B cell (primary cell): ENCODE measurements at regions not wholly inside any gene's neighbourhood (a gene's known extent, or its start where the extent isn't known, plus 50 kb on each side); places are given as distances from the start of the nearest gene placed in this dataset.

ENCODE experiments used
- ATAC-seq: fragments of 200-7000 bp; cut with Tn5 transposase; one replicate; pipeline ENCODE4 v1.10.0; 2021; ENCODE audit warnings: low read depth, mild to moderate bottlenecking, moderate number of reproducible peaks, moderate library complexity
- CTCF ChIA-PET: fragments of 350-600 bp; sonication (Branson Sonifier 250); formaldehyde crosslinking; loops from one replicate; lab custom pipeline; 2021; ENCODE audit warnings: antibody characterized with exemption, inconsistent platforms; lab: Charles Lee
- POLR2A ChIA-PET: fragments of 350-600 bp; sonication (Branson Sonifier 250); formaldehyde crosslinking; loops from one replicate; lab custom pipeline; 2021; ENCODE audit warnings: antibody characterized with exemption; lab: Charles Lee
- DNase-seq: peaks from one replicate; pipeline ENCODE4 v3.0.0; 2013
- H2AFZ ChIP-seq: 2 replicates; pipeline ENCODE4 v1.6.1; 2012; ENCODE audit warnings: mild to moderate bottlenecking, low read depth, low read length; ENCODE audit not compliant: insufficient read depth, poor library complexity, severe bottlenecking
- H3K27ac ChIP-seq, 2 donors: 1 replicate in 1 of 2; 2 replicates in 1 of 2; pipeline ENCODE4 v1.5.1; 2012 to 2013; ENCODE audit warnings: low read length in 2 of 2, mild to moderate bottlenecking in 2 of 2, moderate library complexity in 1 of 2
- H3K27me3 ChIP-seq, 4 experiments: fragments of 200-600 bp in 1 of 4; sonication (generic) in 1 of 4; replicated peaks in 1 of 4; 1 replicate in 2 of 4; 2 replicates in 2 of 4; pipeline versions ENCODE4 v1.6.1 to v1.7.0; 2013 to 2016; ENCODE audit warnings: low read length in 3 of 4, mild to moderate bottlenecking in 2 of 4, mixed read lengths in 1 of 4, moderate library complexity in 1 of 4; ENCODE audit not compliant: insufficient read depth in 4 of 4, control insufficient read depth in 3 of 4; ENCODE audit errors: control extremely low read depth in 1 of 4
- H3K36me3 ChIP-seq, 2 experiments: replicated peaks in 1 of 2; 1 replicate in 1 of 2; 2 replicates in 1 of 2; pipeline versions ENCODE4 v1.6.1 to v1.7.1; 2013; ENCODE audit warnings: low read length in 1 of 2; ENCODE audit not compliant: insufficient read depth in 2 of 2, control insufficient read depth in 1 of 2; ENCODE audit errors: control extremely low read depth in 1 of 2, extremely low read depth in 1 of 2
- H3K4me1 ChIP-seq, 2 donors: fragments of 200-600 bp in 1 of 2; sonication (generic) in 1 of 2; 1 replicate in 1 of 2; 2 replicates in 1 of 2; pipeline versions ENCODE4 v1.5.1 to v1.6.1; 2013 to 2017; ENCODE audit warnings: low read length in 2 of 2; ENCODE audit not compliant: control insufficient read depth in 2 of 2, insufficient read depth in 2 of 2
- H3K4me2 ChIP-seq: replicated peaks from 2 replicates; pipeline ENCODE3; 2012; ENCODE audit warnings: mild to moderate bottlenecking, low read depth, low read length; ENCODE audit not compliant: poor library complexity, severe bottlenecking
- H3K4me3 ChIP-seq, 5 experiments: fragments of 200-600 bp in 1 of 5; sonication (generic) in 1 of 5; 1 replicate in 3 of 5; 2 replicates in 2 of 5; pipeline versions ENCODE4 v1.5.1 to v1.7.0; 2011 to 2016; ENCODE audit warnings: low read length in 4 of 5, mild to moderate bottlenecking in 4 of 5, low read depth in 2 of 5, control low read depth in 1 of 5, moderate library complexity in 1 of 5; ENCODE audit not compliant: insufficient read depth in 1 of 5; ENCODE audit errors: control extremely low read depth in 1 of 5, extremely low read depth in 1 of 5
- H3K79me2 ChIP-seq: fragments of 200-600 bp; sonication (generic); one replicate; pipeline ENCODE4 v1.6.0; 2016; ENCODE audit warnings: low read length; ENCODE audit not compliant: control insufficient read depth, insufficient read depth
- H3K9ac ChIP-seq: fragments of 200-600 bp; sonication (generic); 2 replicates; pipeline ENCODE4 v1.6.1; 2017; ENCODE audit warnings: mild to moderate bottlenecking, low read length, moderate library complexity
- H3K9me3 ChIP-seq, 3 donors: one replicate each; pipeline versions ENCODE4 v1.6.1 to v1.7.1; 2013; ENCODE audit warnings: low read length in 2 of 3; ENCODE audit not compliant: control insufficient read depth in 2 of 3, insufficient read depth in 1 of 3; ENCODE audit errors: control extremely low read depth in 1 of 3
- H4K20me1 ChIP-seq: 2 replicates; pipeline ENCODE4 v1.6.0; 2012; ENCODE audit warnings: mild to moderate bottlenecking, low read length; ENCODE audit not compliant: insufficient read depth, control insufficient read depth, poor library complexity, severe bottlenecking
- H3K27ac Mint-ChIP-seq: one replicate; pipeline ENCODE4 v1.8.0; 2021; ENCODE audit warnings: mixed read lengths
- H3K27me3 Mint-ChIP-seq: one replicate; pipeline ENCODE4 v1.8.0; 2021; ENCODE audit warnings: mixed read lengths
- H3K4me1 Mint-ChIP-seq: one replicate; pipeline ENCODE4 v1.8.0; 2021; ENCODE audit warnings: mixed read lengths
- H3K4me3 Mint-ChIP-seq: one replicate; pipeline ENCODE4 v1.8.0; 2021; ENCODE audit warnings: mixed read lengths
- H3K9me3 Mint-ChIP-seq: one replicate; pipeline ENCODE4 v1.8.0; 2022; ENCODE audit warnings: mixed read lengths; ENCODE audit not compliant: insufficient read depth
- CTCF ChIP-seq: fragments of 200-600 bp; IDR thresholded peaks from one replicate; pipeline ENCODE4 v1.8.0; 2022; ENCODE audit warnings: antibody characterized with exemption, mild to moderate bottlenecking
- EZH2 ChIP-seq: IDR thresholded peaks from 2 replicates; pipeline ENCODE4 v1.6.1; 2012; ENCODE audit warnings: borderline replicate concordance, low read depth, mild to moderate bottlenecking, moderate library complexity, low read length; ENCODE audit not compliant: insufficient read depth, poor library complexity, severe bottlenecking
- WGBS: methylation state at CpG from one replicate; pipeline ENCODE4 v1.1.5; 2013; ENCODE audit warnings: missing lambda C conversion rate; ENCODE audit not compliant: insufficient coverage; 5-methylcytosine and 5-hydroxymethylcytosine counted together
- intact Hi-C: fragments of 100-400 bp; cut with micrococcal nuclease; formaldehyde crosslinking; loops from one replicate; pipeline ENCODE4 v1.10.0; 2022

GRCh38 chr4:133014473-133015135 lies 134.5 kb upstream of the PCDH10 start:
- H3K4me1 ChIP-seq, result no peaks in the 10 kb centered on the region
- ChIA-PET CTCF (no interaction called here), POLR2A (no interaction called here)
- Mint-ChIP-seq H3K27me3 (no peaks in the 10 kb centered on the region), H3K4me1 (no peaks in the 10 kb centered on the region), H3K4me3 (no peak overlapping the region), H3K9me3 (peaks cover 1% of the 10 kb centered on the region), H3K27ac (no peak overlapping the region)
- no CpG with 5 or more reads among the region's 3 CpGs for WGBS
- no peaks in the 10 kb centered on the region for H3K27me3 ChIP-seq
- ATAC-seq, result no peak
- no peak for TF ChIP-seq EZH2
- H3K9ac ChIP-seq, result no peak overlapping the region
- H3K79me2 ChIP-seq, result no peaks in the 10 kb centered on the region
- H3K4me3 ChIP-seq, result no peak overlapping the region
- no peaks in the 10 kb centered on the region for H4K20me1 ChIP-seq
- no peak overlapping the region for H3K4me2 ChIP-seq
- no peaks in the 10 kb centered on the region for H3K9me3 ChIP-seq
- no peak for DNase-seq
- no peak overlapping the region for H3K27ac ChIP-seq
- intact Hi-C loops, result no loop called here
- no peaks in the 10 kb centered on the region for H3K36me3 ChIP-seq
- no peak overlapping the region for H2AFZ ChIP-seq

GRCh38 chr4:133045288-133045687 lies 103.8 kb upstream of the PCDH10 start:
- H3K36me3 ChIP-seq, result no peaks in the 10 kb centered on the region
- Mint-ChIP-seq H3K4me3 (no peak overlapping the region), H3K4me1 (no peaks in the 10 kb centered on the region), H3K27ac (no peak overlapping the region), H3K9me3 (no peaks in the 10 kb centered on the region), H3K27me3 (no peaks in the 10 kb centered on the region)
- no peak overlapping the region for H3K4me3 ChIP-seq
- H4K20me1 ChIP-seq, result no peaks in the 10 kb centered on the region
- H3K9ac ChIP-seq, result no peak overlapping the region
- ChIA-PET POLR2A (no interaction called here), CTCF (no interaction called here)
- H3K9me3 ChIP-seq, result peaks cover 0 to 3% (median 0%) of the 10 kb centered on the region in 3 donors
- no peak overlapping the region for H2AFZ ChIP-seq
- WGBS, result no CpG with 5 or more reads among the region's 1 CpG
- ATAC-seq, result no peak
- TF ChIP-seq CTCF, result no peak
- no peak for TF ChIP-seq EZH2
- H3K4me2 ChIP-seq, result no peak overlapping the region
- no peaks in the 10 kb centered on the region for H3K27me3 ChIP-seq
- no peaks in the 10 kb centered on the region for H3K4me1 ChIP-seq
- H3K27ac ChIP-seq, result no peak overlapping the region
- intact Hi-C loops, result no loop called here
- no peak for DNase-seq
- H3K79me2 ChIP-seq, result no peaks in the 10 kb centered on the region
